Inflammatory macrophage (primary cell): ENCODE measurements at regions not wholly inside any gene's neighbourhood (a gene's known extent, or its start where the extent isn't known, plus 50 kb on each side); places are given as distances from the start of the nearest gene placed in this dataset.
"Not testable (repeated sequence)": the region's sequence is repeated elsewhere in the genome, so short reads cannot be mapped to it uniquely, and the experiment has no call there.

Experiments
- DNase-seq, 2 donors: peaks; one replicate each; pipeline ENCODE4 v3.0.0-alpha.2; 2020 to 2022

DNA sequence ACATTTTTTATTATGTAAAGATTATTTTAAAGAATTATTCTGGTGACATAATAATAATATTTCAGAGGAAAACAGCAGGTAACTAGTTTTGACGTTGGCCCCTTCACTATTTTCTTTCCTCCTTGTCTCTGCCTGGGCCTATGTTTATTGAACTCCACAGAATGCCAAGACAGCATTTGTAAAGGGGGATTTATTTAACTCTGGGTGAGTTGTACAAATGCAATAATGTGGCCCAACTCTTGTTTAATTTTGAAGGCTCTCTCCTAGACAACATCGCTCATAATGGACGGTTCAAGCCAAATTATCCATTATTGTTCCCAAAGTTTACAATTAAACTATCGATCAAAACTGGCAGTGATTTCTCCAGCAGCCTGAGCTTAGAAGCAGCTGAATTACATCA, 374.3 kb upstream of the SLC35B3 start:
- DNase-seq: no peak

DNA sequence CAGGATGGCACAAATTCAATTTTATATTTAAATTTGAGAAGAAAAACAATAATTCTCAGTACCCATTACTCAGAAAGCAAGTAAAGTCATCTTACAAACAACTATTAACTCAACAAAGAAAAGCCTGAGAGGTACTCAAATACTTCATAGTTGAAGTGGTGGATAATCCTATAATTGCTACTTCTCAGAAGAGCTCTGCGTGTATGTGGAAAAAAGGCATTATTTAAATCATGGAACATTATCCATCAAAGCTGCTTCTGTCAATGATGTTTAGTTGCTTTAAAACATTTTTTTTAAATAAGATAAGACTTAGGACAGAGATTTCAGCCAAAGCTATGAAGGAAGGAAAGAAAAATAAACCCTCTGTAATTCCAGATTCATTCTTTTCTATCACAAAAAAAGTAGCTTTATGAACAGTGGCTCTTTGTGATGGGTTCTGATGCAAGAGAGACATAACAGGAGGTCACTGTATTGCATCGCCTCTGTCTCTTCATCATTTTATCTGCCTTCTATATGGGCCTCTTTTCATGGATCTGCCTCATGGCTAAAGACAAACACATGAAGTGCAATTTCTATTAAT, 367.9 kb upstream of the SLC35B3 start:
- DNase-seq: no peak

GRCh38 chr6:8802397-8802796, 367.1 kb upstream of the SLC35B3 start:
- DNase-seq: not testable (repeated sequence)

DNA sequence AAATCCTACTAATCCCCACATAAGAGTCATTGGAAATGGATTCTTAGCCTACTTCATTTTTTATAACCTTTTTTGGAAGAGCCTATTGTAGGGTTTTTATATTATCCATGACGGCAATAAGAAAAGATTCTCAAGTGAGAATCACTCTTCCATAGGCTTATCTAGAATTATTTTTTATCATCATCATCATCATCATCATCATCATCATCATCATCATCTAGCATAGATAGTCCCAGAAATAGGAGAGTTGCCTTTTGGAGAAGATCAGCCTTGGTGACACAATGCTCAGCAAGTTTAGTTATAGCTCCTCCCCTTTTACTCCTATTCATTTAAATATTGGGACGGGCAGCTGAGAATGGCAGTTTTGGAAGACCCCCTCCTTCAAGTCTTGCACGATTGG, 359.1 kb upstream of the SLC35B3 start:
- DNase-seq: no peak

GRCh38 chr6:8789878-8790277, 354.5 kb upstream of the SLC35B3 start:
- no peak for DNase-seq

DNA sequence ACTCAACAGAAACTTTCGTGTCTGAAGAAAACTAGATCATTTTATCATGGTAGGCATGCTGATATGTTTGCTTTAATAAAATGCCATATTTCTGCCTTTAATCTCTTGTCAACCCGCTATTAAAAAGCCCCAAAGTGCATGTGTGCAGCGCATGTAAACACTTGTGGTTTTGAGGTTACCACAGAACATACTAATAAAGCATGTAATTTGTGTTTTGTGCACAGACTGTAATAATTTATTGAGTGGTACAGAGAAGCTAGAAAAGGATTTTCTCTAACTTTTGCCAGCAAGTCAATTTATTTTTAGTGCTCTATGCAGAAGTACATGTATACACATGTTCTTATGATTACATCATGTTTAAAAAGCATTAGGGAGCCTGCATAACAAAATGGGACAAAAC, 349.9 kb upstream of the SLC35B3 start:
- no peak for DNase-seq

- no peak for DNase-seq
These were observed 347.8 kb upstream of the SLC35B3 start for GRCh38 chr6:8783191-8783590.

GRCh38 chr6:8780653-8781052, 345.3 kb upstream of the SLC35B3 start:
- no peak for DNase-seq

- DNase-seq: no peak
These were observed 329.4 kb upstream of the SLC35B3 start for GRCh38 chr6:8764733-8765132.

- DNase-seq: no peak
These were observed 325.6 kb upstream of the SLC35B3 start for GRCh38 chr6:8760951-8761350.

DNA sequence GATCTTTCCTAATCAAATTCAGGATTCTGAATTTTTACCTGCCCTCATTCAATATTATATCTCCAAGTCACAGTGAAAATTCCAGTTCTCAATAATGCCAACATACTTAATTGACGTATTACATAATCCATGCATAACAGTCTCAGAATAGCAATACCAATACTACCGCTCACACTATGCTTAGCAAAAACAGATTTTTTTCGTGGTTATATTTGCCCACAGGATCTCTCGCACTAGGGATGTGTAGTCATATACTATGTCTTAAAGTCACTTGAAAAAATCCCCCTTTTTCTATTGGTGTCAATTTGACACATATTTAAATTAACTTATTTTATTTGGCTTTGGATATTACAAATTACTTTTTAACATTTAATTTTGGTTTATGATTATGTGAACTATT, 323.1 kb upstream of the SLC35B3 start:
- DNase-seq: no peak

GRCh38 chr6:8750627-8751026, 315.3 kb upstream of the SLC35B3 start:
- no peak for DNase-seq

- DNase-seq: no peak
These were observed 314.1 kb upstream of the SLC35B3 start for GRCh38 chr6:8749465-8749864.

DNA sequence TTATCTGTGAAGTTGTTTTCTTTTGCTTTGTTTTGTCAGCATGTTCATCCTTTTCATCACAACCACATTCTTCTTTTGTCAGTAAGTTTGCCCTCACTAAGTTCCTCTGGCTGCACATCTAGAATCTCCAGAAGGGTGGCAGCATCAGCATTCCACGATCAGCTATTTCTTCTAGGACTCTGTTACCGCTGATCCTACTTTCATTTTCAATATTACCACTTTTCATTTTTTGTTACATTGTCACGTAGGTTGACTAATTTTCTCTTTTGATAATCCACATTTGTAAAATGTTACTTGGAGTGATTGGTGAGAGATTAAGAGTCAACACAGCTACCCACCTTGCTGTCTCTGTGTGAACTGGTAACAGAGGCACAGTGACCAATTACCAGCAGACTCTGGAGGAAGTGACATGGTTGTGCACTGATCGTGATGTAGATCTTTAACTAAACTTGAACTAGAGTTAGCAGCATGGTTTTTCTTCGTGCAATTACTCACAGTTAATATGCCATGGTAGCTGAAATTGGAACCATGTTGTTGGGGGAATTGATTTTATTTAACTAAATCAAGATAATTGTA, 307.9 kb upstream of the SLC35B3 start:
- peak; percentile 20 to 31 for DNase-seq

GRCh38 chr6:8739454-8739853, 304.1 kb upstream of the SLC35B3 start:
- no peak for DNase-seq

DNA sequence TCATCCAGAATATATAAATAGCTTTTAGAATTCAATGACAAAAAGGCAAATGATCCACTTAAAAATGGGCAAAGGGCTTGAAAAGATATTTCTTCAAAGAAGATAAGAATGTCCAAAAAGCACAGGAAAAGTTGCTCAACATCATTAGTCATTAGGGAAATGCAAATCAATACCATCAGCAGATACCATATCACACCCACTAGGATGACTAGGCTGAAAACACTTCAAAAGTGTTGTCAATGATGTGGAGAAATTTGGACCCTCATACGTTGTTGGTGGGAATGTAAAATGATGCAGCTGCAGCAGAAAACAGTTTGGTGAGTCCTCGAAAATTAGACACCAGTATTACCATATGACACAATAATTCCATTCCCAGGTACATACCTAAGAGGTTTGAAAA, 303.6 kb upstream of the SLC35B3 start:
- no peak for DNase-seq

DNA sequence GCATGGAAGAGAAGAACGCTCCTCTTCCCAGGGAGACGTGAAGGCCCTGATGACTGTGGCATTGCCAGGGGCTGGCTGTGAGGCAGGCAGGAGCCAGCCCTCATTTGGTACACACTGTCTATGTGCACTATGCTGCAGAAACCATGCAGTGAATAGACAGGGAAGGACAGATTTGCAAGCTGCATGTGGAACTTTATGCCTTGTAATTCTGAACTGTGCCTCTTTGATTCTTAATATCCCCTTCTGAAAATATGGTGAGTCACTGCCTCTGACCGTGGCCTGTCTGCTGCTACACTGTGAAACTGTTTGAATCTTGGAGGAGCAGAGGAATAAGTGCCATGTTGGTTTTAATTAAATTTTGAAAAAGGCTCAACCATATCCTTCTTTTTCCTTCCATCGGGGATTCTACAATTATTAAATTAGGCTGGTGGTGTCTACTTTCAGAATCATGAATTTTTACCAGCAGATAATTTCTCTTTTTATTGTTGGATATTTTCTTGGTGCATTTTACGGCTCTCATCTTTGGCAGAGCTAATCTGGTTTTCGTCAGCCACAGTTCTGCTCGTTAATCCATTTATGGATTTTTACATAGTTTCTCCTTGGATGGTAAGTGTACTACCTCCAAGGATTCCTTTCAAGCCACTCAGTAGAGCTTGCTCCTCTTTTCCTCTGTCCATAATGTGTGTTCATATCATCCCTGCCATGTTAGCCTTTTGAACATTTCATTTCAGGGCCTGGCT, 301.0 kb upstream of the SLC35B3 start:
- no peak for DNase-seq

DNA sequence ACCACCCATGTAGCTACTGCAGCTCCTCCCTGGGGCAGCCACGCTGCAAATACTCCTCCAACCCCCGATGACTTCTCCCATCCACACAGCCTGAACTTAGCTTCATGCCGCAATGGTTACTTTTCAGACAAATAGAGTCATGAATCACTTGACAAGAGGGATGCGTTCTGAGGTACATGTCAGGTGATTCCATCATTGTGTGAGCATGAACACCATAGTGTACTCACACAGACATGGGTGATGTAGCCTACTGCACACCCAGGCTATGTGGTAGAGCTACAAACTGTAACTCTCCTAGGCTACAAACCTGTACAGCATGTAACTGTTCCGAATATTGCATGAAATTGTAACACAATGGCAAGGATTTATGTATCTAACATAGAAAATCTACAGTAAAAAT, 298.5 kb upstream of the SLC35B3 start:
- DNase-seq: no peak

DNA sequence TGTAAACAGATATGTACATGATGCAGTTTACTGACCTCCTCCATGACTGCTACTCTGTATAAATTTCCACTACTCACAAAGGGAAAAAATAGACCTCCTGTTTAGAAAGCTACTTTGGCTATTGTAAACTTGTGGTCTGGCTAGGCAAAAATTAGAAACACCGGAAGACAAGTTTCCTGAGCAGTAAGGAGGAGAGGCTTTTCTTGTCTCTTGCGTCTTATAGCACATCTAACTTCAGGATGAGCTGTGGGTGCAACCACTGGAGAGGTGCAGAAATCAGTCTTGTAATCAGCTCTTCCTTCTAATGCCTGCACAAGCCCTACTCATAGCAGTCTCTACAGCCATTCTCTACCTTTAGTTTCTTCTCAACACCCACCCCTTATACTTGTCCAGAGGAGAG, 296.5 kb upstream of the SLC35B3 start:
- DNase-seq: no peak

DNA sequence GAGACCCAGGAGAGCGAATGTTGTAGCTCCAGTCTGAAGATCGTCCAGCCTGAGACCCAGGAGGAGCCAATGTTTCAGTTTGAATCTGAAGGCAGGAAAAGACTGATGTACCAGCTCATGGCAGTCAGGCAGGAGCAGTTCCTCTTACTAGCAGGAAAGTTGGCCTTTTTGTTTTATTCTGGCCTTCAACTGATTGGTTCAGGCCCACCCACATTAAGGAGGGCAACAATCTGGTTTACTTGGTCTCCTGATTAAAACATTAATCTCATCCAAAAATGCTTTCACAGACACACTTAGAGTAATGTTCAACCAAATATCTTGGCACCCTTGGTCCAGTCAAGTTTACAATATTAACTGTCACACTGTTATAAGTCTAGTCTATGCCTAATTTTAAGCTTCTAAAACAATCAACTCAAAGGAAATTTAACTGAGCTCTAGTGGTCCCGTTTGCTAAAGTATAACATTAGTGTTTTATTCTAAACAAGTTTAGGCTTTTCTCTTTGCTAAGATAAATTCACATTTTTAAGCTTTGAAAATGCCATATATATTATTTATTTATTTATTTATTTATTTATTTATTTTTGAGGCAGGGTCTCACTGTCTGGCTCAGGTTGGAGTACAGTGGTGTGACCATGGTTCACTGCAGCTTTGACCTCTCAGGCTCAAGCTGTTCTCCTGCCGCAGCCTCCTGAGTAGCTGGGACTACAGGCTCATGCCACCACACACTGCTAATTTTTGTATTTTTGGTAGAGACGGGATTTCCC, 275.5 kb upstream of the SLC35B3 start:
- DNase-seq: no peak

GRCh38 chr6:8707956-8708772, 272.8 kb upstream of the SLC35B3 start:
- DNase-seq: peak; percentile 28 to 40

DNA sequence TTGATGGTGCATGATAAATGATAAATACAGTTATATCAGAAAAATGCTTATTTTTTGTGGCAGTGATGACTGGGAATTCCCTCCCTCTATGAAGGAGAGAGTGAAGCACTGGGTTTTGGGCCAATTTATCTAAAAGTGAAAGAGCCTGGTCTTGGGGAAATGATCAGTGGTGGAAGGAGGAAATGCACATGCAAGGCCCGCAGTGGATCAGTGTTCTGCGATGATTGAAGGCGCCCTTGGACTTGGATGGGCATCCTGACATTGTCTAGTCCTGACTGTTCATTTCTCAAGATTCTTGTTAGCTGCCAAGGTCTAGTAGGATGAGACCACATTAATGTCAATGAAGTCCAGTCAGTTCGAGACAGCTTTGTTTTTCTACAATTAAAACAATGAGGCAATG, 272.0 kb upstream of the SLC35B3 start:
- no peak for DNase-seq
